ENCODE measurements at regions not wholly inside any gene's neighbourhood (a gene's known extent, or its start where the extent isn't known, plus 50 kb on each side); places are given as distances from the start of the nearest gene placed in this dataset.

- no peak for TF ChIP-seq ZBTB33 (IDR thresholded peaks at IDR 0.05; ENCODE audit: borderline replicate concordance, low read depth)
- no peak for TF ChIP-seq FOXJ3 (CRISPR knock-in tag; IDR thresholded peaks at IDR 0.05)
- no peak for TF ChIP-seq GATA2 (CRISPR knock-in tag; IDR thresholded peaks at IDR 0.05)
- no peak for TF ChIP-seq NRF1 (IDR thresholded peaks at IDR 0.05; ENCODE audit: low read depth, low read length)
- TF ChIP-seq RFX5 (IDR thresholded peaks at IDR 0.05; ENCODE audit: low read length), result no peak
- TF ChIP-seq MXI1 (IDR thresholded peaks at IDR 0.05; ENCODE audit: low read depth, low read length), result no peak
- no peak for TF ChIP-seq IRF3 (IDR thresholded peaks at IDR 0.05; ENCODE audit: low read depth, low read length)
Observed at GRCh38 chr3:84904212-84904611, 54.6 kb upstream of the CADM2 start (continued).

GRCh38 chr3:84904816-84905555 is 53.8 kb upstream of the CADM2 start:
- Histone ChIP-seq H3K4me1 (ENCODE audit: control insufficient read depth in 1 of 2, insufficient read depth in 2 of 2, low read depth in 1 of 2, low read length in 1 of 2) (peaks cover 0 to 5% of the 10 kb centered on the region in 2 experiments; a peak in 1 of 4 replicates), H3K27ac (ENCODE audit: low read depth in 2 of 2, low read length in 1 of 2) (no peak overlapping the region), H2AFZ (ENCODE audit: low read depth) (no peak overlapping the region), H3K27me3 (ENCODE audit: insufficient read depth) (no peaks in the 10 kb centered on the region), H3K9me3 (no peaks in the 10 kb centered on the region), H3F3A (replicated peaks; ENCODE audit: insufficient read depth) (no peaks in the 10 kb centered on the region), H3K9ac (no peak overlapping the region), H3K9me2 (no peaks in the 10 kb centered on the region), H3K36me3 (replicated peaks in 1 of 2; ENCODE audit: control insufficient read depth in 1 of 2, insufficient read depth in 2 of 2, low read length in 1 of 2) (no peaks in the 10 kb centered on the region), H3K4me2 (no peak overlapping the region), H3K79me2 (ENCODE audit: insufficient read depth) (no peaks in the 10 kb centered on the region), H4K20me1 (ENCODE audit: insufficient read depth) (no peaks in the 10 kb centered on the region), H3K4me3 (ENCODE audit: low read depth in 2 of 2, low read length in 1 of 2) (no peak overlapping the region; a peak in 1 of 4 replicates)
- peak; percentile 31 for DNase-seq
- WGBS (ENCODE audit: low lambda C conversion rate), result 10% methylated on average over 11 of the region's 21 CpGs
- CTCF ChIA-PET, result no interaction called here
- POLR2A ChIA-PET, result no interaction called here
- TF ChIP-seq CTCF (IDR thresholded peaks at IDR 0.05) (no peak), TCF12 (IDR thresholded peaks at IDR 0.05) (no peak), CHD2 (IDR thresholded peaks at IDR 0.05; ENCODE audit: low read length, partially characterized antibody) (no peak), USF1 (IDR thresholded peaks at IDR 0.05; ENCODE audit: borderline replicate concordance, low read depth) (no peak), NFIC (IDR thresholded peaks at IDR 0.05; ENCODE audit: borderline replicate concordance) (no peak), GATA2 (CRISPR knock-in tag; IDR thresholded peaks at IDR 0.05) (no peak), MAX (IDR thresholded peaks at IDR 0.05; ENCODE audit: low read depth) (no peak), GABPA (IDR thresholded peaks at IDR 0.05; ENCODE audit: low read depth) (no peak), NRF1 (IDR thresholded peaks at IDR 0.05; ENCODE audit: low read depth, low read length) (no peak), SMC3 (IDR thresholded peaks at IDR 0.05; ENCODE audit: low read depth, low read length) (no peak), FOSL2 (IDR thresholded peaks at IDR 0.05; ENCODE audit: borderline replicate concordance, low read depth) (no peak)
